ENCODE measurements at regions not wholly inside any gene's neighbourhood (a gene's known extent, or its start where the extent isn't known, plus 50 kb on each side); places are given as distances from the start of the nearest gene placed in this dataset.

GRCh38 chr4:133982533-133983224 is 218.9 kb downstream of the PABPC4L start:
- H3K36me3 ChIP-seq (ENCODE audit: control insufficient read depth, insufficient read depth, low read length): no peaks in the 10 kb centered on the region
- ATAC-seq (no peak), DNase-seq (ENCODE audit: low read depth, low spot score) (no peak)
- BruUV-seq (replicated peaks): no TSS peak
- no peak overlapping the region for H3K4me3 ChIP-seq (ENCODE audit: low read depth in 2 of 2, low read length in 2 of 2)
- TF ChIP-seq SIN3A (IDR thresholded peaks at IDR 0.05; ENCODE audit: borderline replicate concordance, insufficient read depth, low read depth, low read length): no peak
- TF ChIP-seq, protein P1, sequence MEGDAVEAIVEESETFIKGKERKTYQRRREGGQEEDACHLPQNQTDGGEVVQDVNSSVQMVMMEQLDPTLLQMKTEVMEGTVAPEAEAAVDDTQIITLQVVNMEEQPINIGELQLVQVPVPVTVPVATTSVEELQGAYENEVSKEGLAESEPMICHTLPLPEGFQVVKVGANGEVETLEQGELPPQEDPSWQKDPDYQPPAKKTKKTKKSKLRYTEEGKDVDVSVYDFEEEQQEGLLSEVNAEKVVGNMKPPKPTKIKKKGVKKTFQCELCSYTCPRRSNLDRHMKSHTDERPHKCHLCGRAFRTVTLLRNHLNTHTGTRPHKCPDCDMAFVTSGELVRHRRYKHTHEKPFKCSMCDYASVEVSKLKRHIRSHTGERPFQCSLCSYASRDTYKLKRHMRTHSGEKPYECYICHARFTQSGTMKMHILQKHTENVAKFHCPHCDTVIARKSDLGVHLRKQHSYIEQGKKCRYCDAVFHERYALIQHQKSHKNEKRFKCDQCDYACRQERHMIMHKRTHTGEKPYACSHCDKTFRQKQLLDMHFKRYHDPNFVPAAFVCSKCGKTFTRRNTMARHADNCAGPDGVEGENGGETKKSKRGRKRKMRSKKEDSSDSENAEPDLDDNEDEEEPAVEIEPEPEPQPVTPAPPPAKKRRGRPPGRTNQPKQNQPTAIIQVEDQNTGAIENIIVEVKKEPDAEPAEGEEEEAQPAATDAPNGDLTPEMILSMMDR (IDR thresholded peaks at IDR 0.05): no peak
- TF ChIP-seq, protein P2, sequence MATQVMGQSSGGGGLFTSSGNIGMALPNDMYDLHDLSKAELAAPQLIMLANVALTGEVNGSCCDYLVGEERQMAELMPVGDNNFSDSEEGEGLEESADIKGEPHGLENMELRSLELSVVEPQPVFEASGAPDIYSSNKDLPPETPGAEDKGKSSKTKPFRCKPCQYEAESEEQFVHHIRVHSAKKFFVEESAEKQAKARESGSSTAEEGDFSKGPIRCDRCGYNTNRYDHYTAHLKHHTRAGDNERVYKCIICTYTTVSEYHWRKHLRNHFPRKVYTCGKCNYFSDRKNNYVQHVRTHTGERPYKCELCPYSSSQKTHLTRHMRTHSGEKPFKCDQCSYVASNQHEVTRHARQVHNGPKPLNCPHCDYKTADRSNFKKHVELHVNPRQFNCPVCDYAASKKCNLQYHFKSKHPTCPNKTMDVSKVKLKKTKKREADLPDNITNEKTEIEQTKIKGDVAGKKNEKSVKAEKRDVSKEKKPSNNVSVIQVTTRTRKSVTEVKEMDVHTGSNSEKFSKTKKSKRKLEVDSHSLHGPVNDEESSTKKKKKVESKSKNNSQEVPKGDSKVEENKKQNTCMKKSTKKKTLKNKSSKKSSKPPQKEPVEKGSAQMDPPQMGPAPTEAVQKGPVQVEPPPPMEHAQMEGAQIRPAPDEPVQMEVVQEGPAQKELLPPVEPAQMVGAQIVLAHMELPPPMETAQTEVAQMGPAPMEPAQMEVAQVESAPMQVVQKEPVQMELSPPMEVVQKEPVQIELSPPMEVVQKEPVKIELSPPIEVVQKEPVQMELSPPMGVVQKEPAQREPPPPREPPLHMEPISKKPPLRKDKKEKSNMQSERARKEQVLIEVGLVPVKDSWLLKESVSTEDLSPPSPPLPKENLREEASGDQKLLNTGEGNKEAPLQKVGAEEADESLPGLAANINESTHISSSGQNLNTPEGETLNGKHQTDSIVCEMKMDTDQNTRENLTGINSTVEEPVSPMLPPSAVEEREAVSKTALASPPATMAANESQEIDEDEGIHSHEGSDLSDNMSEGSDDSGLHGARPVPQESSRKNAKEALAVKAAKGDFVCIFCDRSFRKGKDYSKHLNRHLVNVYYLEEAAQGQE (IDR thresholded peaks at IDR 0.05; ENCODE audit: insufficient read depth in 1 of 2, low read depth in 2 of 2, low read length in 1 of 2): no peak
- no peak for TF ChIP-seq TCF7L2 (IDR thresholded peaks at IDR 0.05; ENCODE audit: low read depth, low read length)
- no peak overlapping the region for H3K27ac ChIP-seq (ENCODE audit: low read length)
- H3K9me3 ChIP-seq (ENCODE audit: control insufficient read depth, insufficient read depth, low read depth, low read length): no peaks in the 10 kb centered on the region
- POLR2A ChIA-PET: no interaction called here
- intact Hi-C loops (cut with micrococcal nuclease; ENCODE audit: unreplicated experiment): no loop called here
- CTCF ChIA-PET: no interaction called here
- H3K4me1 ChIP-seq (ENCODE audit: control insufficient read depth, insufficient read depth, low read length): no peaks in the 10 kb centered on the region
- in situ Hi-C loops (cut with HindIII; ENCODE audit: low pct_unique_long_range_greater_than_20kb, low sequenced_read_pairs): no loop called here
- no peaks in the 10 kb centered on the region for H3K27me3 ChIP-seq (ENCODE audit: control insufficient read depth, insufficient read depth, low read length)

DNA sequence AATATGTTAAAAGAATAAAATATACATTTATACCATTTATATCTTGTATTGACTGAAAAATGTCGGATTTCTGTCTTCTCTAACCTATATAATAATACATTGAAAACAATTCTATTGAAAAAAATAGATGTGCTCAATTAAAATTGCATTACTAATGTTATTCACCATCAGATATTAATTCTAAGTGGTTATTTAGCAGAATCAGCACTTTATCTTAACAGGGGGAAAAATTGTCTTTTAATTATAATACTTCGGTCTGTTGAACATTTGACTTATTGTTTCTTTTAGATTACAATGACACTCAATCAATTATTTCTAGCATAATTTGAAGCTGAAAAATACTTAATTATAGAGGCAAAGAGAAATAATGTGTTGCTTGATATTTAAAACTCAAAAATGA is 220.3 kb downstream of the PABPC4L start:
- H3K4me1 ChIP-seq (ENCODE audit: control insufficient read depth, insufficient read depth, low read length): no peaks in the 10 kb centered on the region
- H3K27me3 ChIP-seq (ENCODE audit: control insufficient read depth, insufficient read depth, low read length): no peaks in the 10 kb centered on the region
- no peak overlapping the region for H3K27ac ChIP-seq (ENCODE audit: low read length)
- ChIA-PET POLR2A (no interaction called here), CTCF (no interaction called here)
- DNase-seq (ENCODE audit: low read depth, low spot score): no peak
- intact Hi-C loops (cut with micrococcal nuclease; ENCODE audit: unreplicated experiment): no loop called here
- no peaks in the 10 kb centered on the region for H3K9me3 ChIP-seq (ENCODE audit: control insufficient read depth, insufficient read depth, low read depth, low read length)
- no peak overlapping the region for H3K4me3 ChIP-seq (ENCODE audit: low read depth in 2 of 2, low read length in 2 of 2)
- no peaks in the 10 kb centered on the region for H3K36me3 ChIP-seq (ENCODE audit: control insufficient read depth, insufficient read depth, low read length)
- in situ Hi-C loops (cut with HindIII; ENCODE audit: low pct_unique_long_range_greater_than_20kb, low sequenced_read_pairs): no loop called here
- no peak for ATAC-seq
- TF ChIP-seq TCF7L2 (IDR thresholded peaks at IDR 0.05; ENCODE audit: low read depth, low read length): no peak
- no TSS peak for BruUV-seq (replicated peaks)

GRCh38 chr4:133972586-133972985 is 229.0 kb downstream of the PABPC4L start:
- Histone ChIP-seq H3K36me3 (ENCODE audit: control insufficient read depth, insufficient read depth, low read length) (no peaks in the 10 kb centered on the region), H3K27me3 (ENCODE audit: control insufficient read depth, insufficient read depth, low read length) (no peaks in the 10 kb centered on the region), H3K9me3 (ENCODE audit: control insufficient read depth, insufficient read depth, low read depth, low read length) (no peaks in the 10 kb centered on the region), H3K27ac (ENCODE audit: low read length) (no peak overlapping the region), H3K4me3 (ENCODE audit: low read depth in 2 of 2, low read length in 2 of 2) (no peak overlapping the region), H3K4me1 (ENCODE audit: control insufficient read depth, insufficient read depth, low read length) (no peaks in the 10 kb centered on the region)
- ChIA-PET POLR2A (no interaction called here), CTCF (no interaction called here)
- TF ChIP-seq POLR2AphosphoS5 (IDR thresholded peaks at IDR 0.05; ENCODE audit: low read depth, low read length) (no peak), TCF7L2 (IDR thresholded peaks at IDR 0.05; ENCODE audit: low read depth, low read length) (no peak), SIN3A (IDR thresholded peaks at IDR 0.05; ENCODE audit: borderline replicate concordance, insufficient read depth, low read depth, low read length) (no peak)
- TF ChIP-seq, protein P2 (IDR thresholded peaks at IDR 0.05; ENCODE audit: insufficient read depth in 1 of 2, low read depth in 2 of 2, low read length in 1 of 2): no peak
- TF ChIP-seq, protein P1 (IDR thresholded peaks at IDR 0.05): no peak
- in situ Hi-C loops (cut with HindIII; ENCODE audit: low pct_unique_long_range_greater_than_20kb, low sequenced_read_pairs): no loop called here
- intact Hi-C loops (cut with micrococcal nuclease; ENCODE audit: unreplicated experiment): no loop called here
- DNase-seq (ENCODE audit: low read depth, low spot score) (no peak), ATAC-seq (no peak)
- no TSS peak for BruUV-seq (replicated peaks)

All from Panc1 (cell line).